D721Med (cell line): ENCODE measurements at regions not wholly inside any gene's neighbourhood (a gene's known extent, or its start where the extent isn't known, plus 50 kb on each side); places are given as distances from the start of the nearest gene placed in this dataset.
A peak's percentile ranks its signal among the peaks of the same experiment; 100 is the strongest.

Source experiments
- DNase-seq: peaks from one replicate; pipeline ENCODE4 v3.0.0; 2011; ENCODE audit warnings: low spot score; ENCODE audit not compliant: insufficient read length
- FAIRE-seq: peaks from 2 replicates; lab custom pipeline; 2011; peaks lifted over from hg19 to GRCh38; lab: Jason Lieb, UNC
- CTCF ChIP-seq: IDR thresholded peaks from 2 replicates; pipeline ENCODE4 v1.5.1; 2012; ENCODE audit warnings: mild to moderate bottlenecking, control low read depth; ENCODE audit not compliant: insufficient read depth; ENCODE audit errors: missing control alignments

DNA sequence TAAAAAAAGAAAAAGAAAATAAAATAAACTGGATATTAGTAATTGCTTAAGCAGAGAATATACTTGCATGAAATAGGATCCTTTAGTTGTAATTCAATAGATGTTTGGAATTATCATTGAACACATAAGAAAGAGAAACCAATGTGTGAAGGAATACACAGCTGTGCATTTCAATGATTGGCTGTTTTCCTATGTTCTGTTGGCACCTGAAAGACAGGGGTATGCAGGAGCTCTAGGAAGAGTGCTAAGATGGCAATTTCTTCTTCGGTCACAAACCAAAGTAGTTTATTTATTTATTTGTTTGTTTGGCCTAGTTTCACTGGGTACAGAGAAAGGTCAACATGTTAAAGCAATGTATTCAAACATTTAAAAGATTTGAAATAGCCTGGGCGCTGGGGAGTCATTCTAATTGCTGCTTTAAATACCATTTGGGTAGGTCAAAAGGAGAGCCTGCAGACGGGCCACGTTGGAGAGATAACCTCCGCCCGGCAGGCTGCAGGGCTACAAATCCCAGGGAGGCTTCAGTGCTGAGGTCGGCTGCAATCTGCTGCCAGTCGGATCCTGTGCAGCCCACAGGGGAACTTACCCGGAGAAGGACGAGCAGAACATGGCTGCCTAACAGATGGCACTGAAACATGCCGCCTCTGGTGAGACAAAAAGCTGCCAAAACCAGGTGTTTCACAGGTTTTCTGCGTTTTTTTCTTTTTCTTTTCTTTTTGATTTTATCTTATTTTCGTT is 154.2 kb upstream of the TYRP1 start:
- DNase-seq = no peak
- no peak for TF ChIP-seq CTCF
- FAIRE-seq = no peak

GRCh38 chr9:12539580-12539975 is 153.6 kb upstream of the TYRP1 start:
- DNase-seq (no peak), FAIRE-seq (no peak)
- no peak for TF ChIP-seq CTCF

GRCh38 chr9:12544700-12545099 is 148.5 kb upstream of the TYRP1 start:
- no peak for TF ChIP-seq CTCF
- DNase-seq (no peak), FAIRE-seq (no peak)

DNA sequence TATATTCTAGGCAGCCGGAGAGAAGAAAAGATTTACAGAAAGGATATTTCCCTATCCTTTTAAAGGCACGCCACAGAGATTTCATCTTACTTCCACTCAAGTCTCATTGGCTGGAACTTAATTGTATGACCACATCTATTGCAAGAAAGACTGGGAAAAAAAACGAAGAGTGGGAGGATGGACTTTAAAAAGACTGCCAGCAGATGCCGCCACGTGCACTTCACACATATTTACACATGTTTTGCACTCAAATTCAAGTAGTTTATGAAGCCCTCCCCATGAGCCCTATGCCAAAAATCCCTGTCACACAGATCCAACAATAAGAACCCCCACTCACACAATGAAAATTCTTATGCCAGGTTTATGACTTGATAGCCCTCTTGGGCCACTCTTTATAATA is 138.5 kb upstream of the TYRP1 start:
- DNase-seq (no peak), FAIRE-seq (no peak)
- peak; percentile 52 for TF ChIP-seq CTCF

GRCh38 chr9:12566404-12567090 is 126.6 kb upstream of the TYRP1 start:
- FAIRE-seq = no peak
- TF ChIP-seq CTCF = no peak
- DNase-seq = no peak

DNA sequence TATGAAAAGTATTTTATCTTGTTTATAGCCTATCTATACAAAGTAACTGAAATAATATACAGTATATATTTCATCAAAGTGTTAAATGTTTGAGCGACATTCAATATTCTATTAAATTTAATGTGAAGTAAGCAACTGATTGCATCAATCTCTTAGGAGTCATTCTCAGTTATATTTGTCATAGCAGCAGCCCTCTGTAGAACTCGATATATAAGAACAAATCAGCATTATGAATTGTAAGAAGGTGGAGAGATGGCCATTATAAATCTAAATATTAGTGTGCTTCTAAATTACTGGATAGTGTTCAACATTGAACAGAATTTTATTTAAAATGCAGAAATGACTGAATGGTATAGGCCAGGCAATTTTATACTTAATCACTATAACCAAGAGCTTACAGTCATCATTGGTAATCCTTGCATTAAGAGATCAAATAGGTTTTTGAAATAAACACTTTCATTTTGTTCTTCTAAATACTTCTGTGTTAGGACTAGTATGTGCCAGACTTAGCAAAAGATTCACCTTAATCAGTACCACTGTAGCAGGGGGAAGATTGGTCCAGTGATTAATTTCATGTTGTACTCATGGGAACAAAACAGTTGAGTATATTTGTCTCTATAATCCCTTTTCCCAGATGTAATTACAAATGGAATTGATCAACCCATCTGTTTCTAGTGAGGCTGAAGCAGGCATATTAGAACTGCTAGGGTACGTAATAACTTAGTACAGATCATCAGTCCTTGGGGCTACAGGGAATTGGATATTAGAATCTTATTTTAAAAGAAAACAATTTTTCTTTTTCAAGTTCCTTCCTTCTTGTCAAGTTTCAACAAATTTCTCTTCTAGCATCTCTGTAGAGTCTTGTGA is 108.3 kb upstream of the TYRP1 start:
- TF ChIP-seq CTCF = no peak
- peak; percentile 92 for FAIRE-seq
- peak; percentile 8 for DNase-seq

GRCh38 chr9:12595400-12595799 is 97.8 kb upstream of the TYRP1 start:
- no peak for TF ChIP-seq CTCF
- DNase-seq (no peak), FAIRE-seq (no peak)
